ENCODE measurements at regions not wholly inside any gene's neighbourhood (a gene's known extent, or its start where the extent isn't known, plus 50 kb on each side); places are given as distances from the start of the nearest gene placed in this dataset.

- TF ChIP-seq, protein P1, sequence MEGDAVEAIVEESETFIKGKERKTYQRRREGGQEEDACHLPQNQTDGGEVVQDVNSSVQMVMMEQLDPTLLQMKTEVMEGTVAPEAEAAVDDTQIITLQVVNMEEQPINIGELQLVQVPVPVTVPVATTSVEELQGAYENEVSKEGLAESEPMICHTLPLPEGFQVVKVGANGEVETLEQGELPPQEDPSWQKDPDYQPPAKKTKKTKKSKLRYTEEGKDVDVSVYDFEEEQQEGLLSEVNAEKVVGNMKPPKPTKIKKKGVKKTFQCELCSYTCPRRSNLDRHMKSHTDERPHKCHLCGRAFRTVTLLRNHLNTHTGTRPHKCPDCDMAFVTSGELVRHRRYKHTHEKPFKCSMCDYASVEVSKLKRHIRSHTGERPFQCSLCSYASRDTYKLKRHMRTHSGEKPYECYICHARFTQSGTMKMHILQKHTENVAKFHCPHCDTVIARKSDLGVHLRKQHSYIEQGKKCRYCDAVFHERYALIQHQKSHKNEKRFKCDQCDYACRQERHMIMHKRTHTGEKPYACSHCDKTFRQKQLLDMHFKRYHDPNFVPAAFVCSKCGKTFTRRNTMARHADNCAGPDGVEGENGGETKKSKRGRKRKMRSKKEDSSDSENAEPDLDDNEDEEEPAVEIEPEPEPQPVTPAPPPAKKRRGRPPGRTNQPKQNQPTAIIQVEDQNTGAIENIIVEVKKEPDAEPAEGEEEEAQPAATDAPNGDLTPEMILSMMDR (IDR thresholded peaks at IDR 0.05; ENCODE audit: low read depth, low read length, missing input control), result no peak
- TF ChIP-seq, protein P2, sequence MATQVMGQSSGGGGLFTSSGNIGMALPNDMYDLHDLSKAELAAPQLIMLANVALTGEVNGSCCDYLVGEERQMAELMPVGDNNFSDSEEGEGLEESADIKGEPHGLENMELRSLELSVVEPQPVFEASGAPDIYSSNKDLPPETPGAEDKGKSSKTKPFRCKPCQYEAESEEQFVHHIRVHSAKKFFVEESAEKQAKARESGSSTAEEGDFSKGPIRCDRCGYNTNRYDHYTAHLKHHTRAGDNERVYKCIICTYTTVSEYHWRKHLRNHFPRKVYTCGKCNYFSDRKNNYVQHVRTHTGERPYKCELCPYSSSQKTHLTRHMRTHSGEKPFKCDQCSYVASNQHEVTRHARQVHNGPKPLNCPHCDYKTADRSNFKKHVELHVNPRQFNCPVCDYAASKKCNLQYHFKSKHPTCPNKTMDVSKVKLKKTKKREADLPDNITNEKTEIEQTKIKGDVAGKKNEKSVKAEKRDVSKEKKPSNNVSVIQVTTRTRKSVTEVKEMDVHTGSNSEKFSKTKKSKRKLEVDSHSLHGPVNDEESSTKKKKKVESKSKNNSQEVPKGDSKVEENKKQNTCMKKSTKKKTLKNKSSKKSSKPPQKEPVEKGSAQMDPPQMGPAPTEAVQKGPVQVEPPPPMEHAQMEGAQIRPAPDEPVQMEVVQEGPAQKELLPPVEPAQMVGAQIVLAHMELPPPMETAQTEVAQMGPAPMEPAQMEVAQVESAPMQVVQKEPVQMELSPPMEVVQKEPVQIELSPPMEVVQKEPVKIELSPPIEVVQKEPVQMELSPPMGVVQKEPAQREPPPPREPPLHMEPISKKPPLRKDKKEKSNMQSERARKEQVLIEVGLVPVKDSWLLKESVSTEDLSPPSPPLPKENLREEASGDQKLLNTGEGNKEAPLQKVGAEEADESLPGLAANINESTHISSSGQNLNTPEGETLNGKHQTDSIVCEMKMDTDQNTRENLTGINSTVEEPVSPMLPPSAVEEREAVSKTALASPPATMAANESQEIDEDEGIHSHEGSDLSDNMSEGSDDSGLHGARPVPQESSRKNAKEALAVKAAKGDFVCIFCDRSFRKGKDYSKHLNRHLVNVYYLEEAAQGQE (IDR thresholded peaks at IDR 0.05), result no peak
- TF ChIP-seq HNF4G (IDR thresholded peaks at IDR 0.05), result no peak
- TF ChIP-seq ZBTB33 (IDR thresholded peaks at IDR 0.05), result no peak
- TF ChIP-seq SP1 (IDR thresholded peaks at IDR 0.05), result no peak
- TF ChIP-seq TAF1 (conservative IDR thresholded peaks at IDR 0.05), result no peak
Observed at GRCh38 chr13:24066405-24067295, 93.9 kb upstream of the SPATA13 start.
